MM.1S (cell line): ENCODE measurements at regions not wholly inside any gene's neighbourhood (a gene's known extent, or its start where the extent isn't known, plus 50 kb on each side); places are given as distances from the start of the nearest gene placed in this dataset.

Source experiments
- CTCF ChIP-seq: fragments of 300-600 bp; sonication (generic); IDR thresholded peaks from 2 replicates; pipeline ENCODE4 v1.5.1; 2016; ENCODE audit warnings: antibody characterized with exemption, low read length, mixed read lengths
- EZH2 ChIP-seq: fragments of 300-600 bp; sonication (generic); optimal IDR thresholded peaks from 2 replicates; pipeline ENCODE3; 2017; ENCODE audit warnings: low read depth, mild to moderate bottlenecking, antibody characterized with exemption, low read length, mixed read lengths
- EZH2phosphoT487 ChIP-seq: fragments of 300-600 bp; sonication (generic); IDR thresholded peaks from 2 replicates; pipeline ENCODE4 v1.6.1; 2018; ENCODE audit warnings: antibody characterized with exemption, low read length

DNA sequence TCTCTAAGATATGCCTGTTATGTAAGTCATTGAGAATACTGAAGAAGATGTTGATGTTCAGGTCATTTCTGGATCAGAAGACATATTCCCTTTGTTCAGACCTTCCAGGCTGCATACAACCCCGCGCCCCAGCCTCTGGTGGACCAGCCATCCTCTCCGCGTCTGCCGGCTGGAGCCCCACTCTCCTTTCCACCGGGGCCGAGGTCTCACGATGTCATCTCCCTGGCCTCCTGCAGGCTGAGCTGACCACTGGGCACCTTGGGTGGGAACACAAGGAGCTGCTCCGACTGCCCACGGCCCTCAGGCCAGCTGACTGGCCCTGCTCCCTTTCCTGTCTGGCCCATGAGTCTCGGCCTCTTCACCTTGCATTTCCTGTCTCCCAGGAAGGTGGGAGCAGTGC lies 124.6 kb downstream of the SHANK2 start:
- no peak for TF ChIP-seq CTCF
- TF ChIP-seq EZH2, result no peak
- no peak for TF ChIP-seq EZH2phosphoT487
